MCF 10A (cell line): ENCODE measurements at regions not wholly inside any gene's neighbourhood (a gene's known extent, or its start where the extent isn't known, plus 50 kb on each side); places are given as distances from the start of the nearest gene placed in this dataset.

Source experiments
- BruUV-seq: library from RNA; stranded (reverse); fragments of 400-500 nt; replicated peaks from 2 replicates; lab custom pipeline; 2021; lab: Mats Ljungman, UMichigan
- CTCF ChIA-PET: fragments of 300-600 bp; sonication (Branson Sonifier 250); formaldehyde crosslinking; extraction: SDS; loops from one replicate; lab custom pipeline; 2021; ENCODE audit warnings: antibody characterized with exemption, inconsistent platforms; lab: Yijun Ruan, JAX
- POLR2A ChIA-PET: fragments of 300-600, 350-650 bp; sonication (Branson Sonifier 250); formaldehyde crosslinking; extraction: SDS; loops from one replicate; lab custom pipeline; 2020; ENCODE audit warnings: antibody characterized with exemption, inconsistent platforms; lab: Yijun Ruan, JAX
- DNase-seq: peaks from one replicate; pipeline ENCODE4 v3.0.0-alpha.2; 2018; ENCODE audit not compliant: unreplicated experiment
- H3K27ac Mint-ChIP-seq: one replicate; pipeline ENCODE4 v1.8.0; 2022; ENCODE audit warnings: mild to moderate bottlenecking, low read depth, mixed read lengths; ENCODE audit not compliant: unreplicated experiment
- H3K27me3 Mint-ChIP-seq: one replicate; pipeline ENCODE4 v1.8.0; 2022; ENCODE audit warnings: mixed read lengths; ENCODE audit not compliant: insufficient read depth, unreplicated experiment
- H3K36me3 Mint-ChIP-seq: one replicate; pipeline ENCODE4 v1.8.0; 2022; ENCODE audit warnings: mild to moderate bottlenecking, moderate library complexity, mixed read lengths; ENCODE audit not compliant: insufficient read depth, unreplicated experiment
- H3K4me1 Mint-ChIP-seq: one replicate; pipeline ENCODE4 v1.8.0; 2022; ENCODE audit warnings: mixed read lengths; ENCODE audit not compliant: insufficient read depth, unreplicated experiment
- H3K4me3 Mint-ChIP-seq: one replicate; pipeline ENCODE4 v1.8.0; 2022; ENCODE audit warnings: mild to moderate bottlenecking, moderate library complexity, mixed read lengths; ENCODE audit not compliant: unreplicated experiment
- H3K9me3 Mint-ChIP-seq: one replicate; pipeline ENCODE4 v1.8.0; 2022; ENCODE audit warnings: mixed read lengths; ENCODE audit not compliant: unreplicated experiment
- CTCF ChIP-seq: fragments of 200-600 bp; IDR thresholded peaks from one replicate; pipeline ENCODE4 v1.8.0; 2022; ENCODE audit warnings: antibody characterized with exemption, mild to moderate bottlenecking; ENCODE audit not compliant: unreplicated experiment
- intact Hi-C: fragments of 100-400 bp; cut with micrococcal nuclease; formaldehyde crosslinking; loops from 2 replicates; pipeline ENCODE4 v1.14.1; 2022

GRCh38 chr4:101540336-101540735 is 193.0 kb upstream of the PPP3CA start:
- Mint-ChIP-seq H3K27ac (no peak overlapping the region), H3K4me3 (no peak overlapping the region), H3K9me3 (peaks cover 8% of the 10 kb centered on the region), H3K27me3 (no peaks in the 10 kb centered on the region), H3K36me3 (no peaks in the 10 kb centered on the region), H3K4me1 (no peaks in the 10 kb centered on the region)
- intact Hi-C loops: no loop called here
- CTCF ChIA-PET: no interaction called here
- POLR2A ChIA-PET: no interaction called here
- DNase-seq: no peak
- no peak for TF ChIP-seq CTCF
- BruUV-seq: no TSS peak

- no peaks in the 10 kb centered on the region for H3K9me3 Mint-ChIP-seq
These were observed 181.2 kb upstream of the PPP3CA start for GRCh38 chr4:101528526-101528925.

GRCh38 chr4:101527188-101527587 is 179.9 kb upstream of the PPP3CA start:
- Mint-ChIP-seq H3K27me3 (no peaks in the 10 kb centered on the region), H3K36me3 (no peaks in the 10 kb centered on the region), H3K9me3 (no peaks in the 10 kb centered on the region), H3K4me1 (no peaks in the 10 kb centered on the region), H3K4me3 (no peak overlapping the region), H3K27ac (no peak overlapping the region)
- peak; percentile 0 for DNase-seq
- CTCF ChIA-PET: interaction anchor here (0.6 to 0.9 kb wide), 3 partner anchors 138 to 359 kb away, joined by 3 read pairs; no protein-coding TSS in a partner anchor
- POLR2A ChIA-PET: no interaction called here
- no TSS peak for BruUV-seq
- no peak for TF ChIP-seq CTCF
- intact Hi-C loops: no loop called here

More at GRCh38 chr4:101528526-101528925, 181.2 kb upstream of the PPP3CA start:
- BruUV-seq: no TSS peak
- Mint-ChIP-seq H3K4me3 (no peak overlapping the region), H3K4me1 (no peaks in the 10 kb centered on the region), H3K36me3 (no peaks in the 10 kb centered on the region), H3K27ac (no peak overlapping the region), H3K27me3 (no peaks in the 10 kb centered on the region)
- intact Hi-C loops: no loop called here
- DNase-seq: no peak
- ChIA-PET CTCF (no interaction called here), POLR2A (interaction anchor here (1.0 kb wide), 1 partner anchor 12 kb away, joined by 3 read pairs; no protein-coding TSS in a partner anchor)
- no peak for TF ChIP-seq CTCF

- intact Hi-C loops: no loop called here
- H3K4me3 Mint-ChIP-seq: no peak overlapping the region
- no peaks in the 10 kb centered on the region for H3K4me1 Mint-ChIP-seq
- no TSS peak for BruUV-seq
- H3K27me3 Mint-ChIP-seq: no peaks in the 10 kb centered on the region
- no peak overlapping the region for H3K27ac Mint-ChIP-seq
- no peak for TF ChIP-seq CTCF
- no peaks in the 10 kb centered on the region for H3K9me3 Mint-ChIP-seq
- no peaks in the 10 kb centered on the region for H3K36me3 Mint-ChIP-seq
- DNase-seq: no peak
- ChIA-PET CTCF (no interaction called here), POLR2A (no interaction called here)
These were observed 168.2 kb upstream of the PPP3CA start for GRCh38 chr4:101515566-101515965.
